Limb (tissue), 2 donors: ENCODE measurements at regions not wholly inside any gene's neighbourhood (a gene's known extent, or its start where the extent isn't known, plus 50 kb on each side); places are given as distances from the start of the nearest gene placed in this dataset.
"Not testable (repeated sequence)": the region's sequence is repeated elsewhere in the genome, so short reads cannot be mapped to it uniquely, and the experiment has no call there.

Source experiments
- DNase-seq, 2 donors: peaks; one replicate each; pipeline ENCODE4 v3.0.0-alpha.2; 2016; ENCODE audit errors: extremely low spot score in 2 of 2

DNA sequence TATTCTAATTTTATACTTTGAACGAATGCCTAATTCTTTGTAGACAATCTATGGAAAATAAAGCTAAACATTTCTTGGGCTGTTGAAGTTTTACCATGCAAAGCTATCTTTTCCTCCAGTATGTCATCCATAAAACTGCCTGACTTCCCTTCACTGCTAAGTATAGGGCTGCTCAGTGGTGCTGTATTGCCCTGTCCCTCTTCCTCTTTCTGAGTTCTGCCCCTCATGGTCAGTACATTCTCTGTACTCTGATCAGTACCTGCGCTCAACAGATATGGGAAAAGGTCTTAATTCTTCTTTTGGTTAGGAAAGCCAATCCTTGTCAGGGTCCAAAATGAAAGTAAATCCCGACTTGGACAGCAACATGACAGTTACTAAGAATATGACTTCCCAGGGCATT, 321.9 kb downstream of the RAD51AP2 start:
- no peak for DNase-seq

DNA sequence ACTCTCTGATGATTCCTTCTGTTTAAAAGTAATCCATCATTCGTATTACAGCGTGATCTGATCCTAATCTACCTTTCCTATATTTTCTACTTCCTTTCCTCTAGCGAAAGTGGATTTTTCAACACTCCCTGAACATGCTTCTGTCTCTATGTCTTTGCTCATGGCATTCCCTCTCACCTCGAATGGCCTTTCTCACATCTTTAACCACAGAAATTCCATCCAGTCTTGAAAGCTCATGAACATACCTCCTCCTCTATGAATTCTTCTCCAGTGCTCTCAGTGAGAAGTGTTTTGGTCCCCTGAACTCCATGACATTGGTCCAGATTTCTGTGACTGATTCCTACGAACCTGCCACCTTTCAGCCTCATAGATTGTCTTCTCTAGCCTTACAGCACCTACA, 323.2 kb downstream of the RAD51AP2 start:
- no peak for DNase-seq

DNA sequence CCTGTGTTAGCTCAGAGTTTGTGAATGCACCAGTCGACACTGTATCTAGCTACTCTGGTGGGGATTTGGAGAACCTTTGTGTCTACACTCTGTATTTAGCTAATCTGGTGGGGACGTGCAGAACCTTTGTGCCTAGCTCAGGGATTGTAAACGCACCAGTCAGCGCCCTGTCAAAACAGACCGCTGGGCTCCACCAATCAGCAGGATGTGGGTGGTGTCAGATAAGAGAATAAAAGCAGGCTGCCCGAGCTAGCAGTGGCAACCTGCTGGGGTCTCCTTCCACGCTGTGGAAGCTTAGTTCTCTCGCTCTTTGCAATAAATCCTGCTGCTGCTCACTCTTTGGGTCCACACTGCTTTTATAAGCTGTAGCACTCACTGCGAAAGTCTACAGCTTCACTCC, 324.2 kb downstream of the RAD51AP2 start:
- DNase-seq: no peak

DNA sequence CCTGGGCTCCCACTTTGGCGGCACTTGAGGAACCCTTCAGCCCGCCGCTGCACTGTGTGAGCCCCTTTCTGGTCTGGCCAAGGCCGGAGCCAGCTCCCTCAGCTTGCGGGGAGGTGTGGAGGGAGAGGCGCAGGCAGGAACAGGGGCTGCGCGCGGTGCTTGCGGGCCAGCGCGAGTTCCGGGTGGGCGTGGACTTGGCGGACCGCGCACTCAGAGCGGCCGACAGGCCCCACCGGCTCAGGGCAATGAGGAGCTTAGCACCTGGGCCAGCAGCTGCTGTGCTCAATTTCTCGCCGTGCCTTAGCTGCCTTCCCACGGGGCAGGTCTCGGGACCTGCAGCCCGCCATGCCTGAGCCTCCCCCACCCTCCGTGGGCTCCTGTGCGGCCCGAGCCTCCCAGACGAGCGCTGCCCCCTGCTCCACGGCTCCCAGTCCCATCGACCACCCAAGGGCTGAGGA, 324.8 kb downstream of the RAD51AP2 start:
- not testable (repeated sequence) for DNase-seq

DNA sequence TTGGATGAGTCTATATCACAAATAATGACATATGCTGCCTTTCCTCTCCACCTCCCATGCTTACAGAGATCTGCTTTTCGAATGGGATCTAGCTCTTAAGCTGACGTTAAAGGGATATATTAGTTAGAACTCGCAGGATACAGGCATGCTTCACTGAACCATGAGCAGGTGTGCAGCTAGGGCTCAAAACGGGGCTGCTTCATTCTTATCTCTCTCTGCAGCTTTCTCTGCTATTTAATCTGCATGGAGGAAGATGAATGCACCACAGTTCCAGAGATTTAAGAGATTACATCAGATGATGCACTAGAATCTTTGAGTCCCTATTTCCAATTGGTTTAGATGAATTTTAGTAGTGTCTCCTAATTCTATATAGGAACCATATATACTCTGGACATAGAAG, 327.0 kb downstream of the RAD51AP2 start:
- no peak for DNase-seq

DNA sequence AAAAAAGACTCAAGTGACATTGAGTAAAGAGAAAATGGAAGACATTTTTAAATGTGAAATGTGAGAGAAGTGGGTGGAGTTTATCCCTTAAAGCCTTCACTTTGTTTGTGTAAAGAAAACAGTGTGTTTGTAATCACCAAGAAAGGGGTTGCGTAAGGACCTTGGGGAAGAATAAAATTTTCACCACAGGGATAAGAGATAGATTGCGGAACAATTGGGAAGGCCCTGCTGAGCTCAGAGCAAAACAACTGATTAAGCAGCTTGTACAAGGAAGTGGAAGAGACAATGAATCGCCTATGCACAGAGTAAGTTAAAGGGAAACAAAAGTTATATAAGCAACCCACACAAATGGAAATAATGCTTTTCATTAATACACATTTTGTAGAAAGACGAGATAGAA, 327.7 kb downstream of the RAD51AP2 start:
- DNase-seq: no peak

DNA sequence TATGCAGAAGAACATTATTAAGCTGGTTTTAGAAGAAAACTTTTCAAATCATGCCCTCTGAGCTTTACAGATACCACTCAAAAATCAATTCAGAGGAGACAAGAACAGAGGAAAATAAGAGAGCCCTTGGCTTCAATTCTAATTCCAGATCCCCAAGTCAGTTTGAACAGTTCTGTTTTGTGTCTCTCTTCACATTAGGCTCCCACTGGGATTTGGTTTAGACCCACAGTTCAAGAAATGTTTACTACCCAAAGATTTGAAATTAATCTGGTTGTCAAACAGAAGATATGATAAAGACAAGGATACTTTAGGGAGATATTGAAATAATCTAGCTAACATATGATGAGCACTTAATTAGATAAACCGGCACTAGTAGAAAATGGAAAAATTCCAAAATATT, 329.5 kb downstream of the RAD51AP2 start:
- DNase-seq: no peak

DNA sequence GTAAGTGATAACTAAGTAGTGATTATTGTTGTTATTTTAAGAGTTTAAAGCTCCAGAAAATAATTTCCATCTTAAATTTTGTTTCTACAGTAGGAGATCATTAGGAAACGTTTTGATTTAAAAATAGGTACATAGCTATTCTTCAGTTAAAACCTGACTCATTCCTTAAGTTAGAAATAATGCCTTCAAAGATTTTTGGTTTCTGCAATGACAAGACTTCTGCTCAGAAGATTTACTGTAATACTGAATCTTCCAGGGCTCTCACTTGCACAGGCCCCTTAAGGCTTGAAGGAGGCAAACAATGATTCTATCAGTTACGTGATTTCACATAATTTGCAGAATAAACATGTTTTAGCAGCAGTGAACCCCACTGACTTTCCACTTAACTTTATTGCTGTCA, 333.7 kb downstream of the RAD51AP2 start:
- DNase-seq: no peak

DNA sequence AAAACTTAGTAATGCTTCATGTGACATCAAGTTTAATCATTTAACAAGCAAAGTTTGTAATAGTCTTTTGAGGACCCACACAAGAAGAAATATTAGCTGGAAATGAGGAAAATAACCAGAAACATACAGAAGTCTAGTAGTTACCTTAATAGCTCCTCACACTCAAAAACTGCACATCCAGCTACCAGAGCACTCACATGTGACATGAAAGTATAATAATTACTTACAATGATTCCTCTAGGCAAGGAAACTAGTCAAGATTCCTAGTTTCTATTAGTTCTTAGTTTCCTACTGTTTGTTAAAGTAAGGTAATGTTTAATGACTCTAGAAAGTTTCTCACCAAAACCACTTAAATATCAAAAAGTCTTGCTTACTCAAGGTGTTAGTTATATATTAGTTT, 335.8 kb downstream of the RAD51AP2 start:
- no peak for DNase-seq

DNA sequence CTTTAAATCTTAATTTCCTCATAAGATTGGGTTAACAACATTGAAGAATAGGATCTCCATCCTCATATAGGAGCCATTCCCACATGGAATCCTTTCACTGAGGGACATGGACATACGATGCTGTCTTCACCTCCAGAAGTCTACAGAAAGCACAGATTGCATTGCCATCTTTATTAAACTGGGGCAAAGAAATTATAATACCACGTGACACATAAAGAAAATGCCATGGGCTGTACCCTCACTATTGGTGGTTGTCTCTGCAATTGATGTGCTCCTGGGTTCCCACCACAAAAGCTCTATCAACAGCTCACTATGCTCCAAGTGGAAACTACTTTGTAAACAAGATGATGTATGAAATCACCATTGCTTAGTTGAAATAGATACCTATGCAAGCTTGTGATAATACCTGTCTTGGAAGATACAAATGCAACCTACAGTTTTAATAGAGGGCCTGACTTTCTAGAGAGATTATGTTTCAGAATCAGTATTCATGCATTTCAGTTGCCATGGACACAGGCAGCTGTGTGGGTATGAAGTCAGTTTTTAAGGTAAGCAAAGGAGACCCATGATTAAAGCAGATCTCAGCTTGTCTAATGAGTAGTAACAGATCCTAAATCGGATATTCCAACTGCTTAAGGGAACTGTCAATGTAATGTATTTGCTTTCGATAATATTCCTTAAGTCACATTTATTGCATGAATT, 337.0 kb downstream of the RAD51AP2 start:
- DNase-seq: no peak

DNA sequence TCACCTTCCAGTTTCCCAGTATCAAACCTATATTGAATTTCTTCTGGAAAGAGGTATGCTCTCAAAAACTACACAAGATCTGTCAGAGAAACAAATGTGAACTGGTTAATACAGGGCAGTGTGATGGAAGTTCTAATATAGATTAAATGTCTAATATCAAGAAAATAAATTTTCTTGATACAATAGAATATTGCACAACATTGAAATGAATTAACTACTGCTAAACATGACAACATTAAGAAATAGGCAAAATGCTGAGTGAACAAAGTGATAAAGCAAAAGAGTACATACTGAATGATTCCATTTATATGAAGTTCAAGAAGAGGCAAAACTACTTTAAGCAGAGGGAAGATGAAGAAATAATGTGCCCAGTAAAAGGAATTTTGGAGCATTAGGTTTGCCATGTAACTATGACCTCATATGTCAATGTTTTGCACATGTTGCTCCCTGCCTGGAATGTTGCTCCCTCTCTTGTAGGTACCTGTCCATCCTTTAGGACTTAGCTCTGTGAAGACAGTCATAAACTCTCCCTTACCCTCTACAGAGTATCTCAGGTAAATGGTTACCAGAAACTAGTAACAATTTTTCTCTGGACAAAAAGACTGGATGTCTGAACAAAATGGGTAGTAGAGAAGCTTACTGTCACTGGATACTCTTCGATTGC, 339.0 kb downstream of the RAD51AP2 start:
- DNase-seq: no peak

DNA sequence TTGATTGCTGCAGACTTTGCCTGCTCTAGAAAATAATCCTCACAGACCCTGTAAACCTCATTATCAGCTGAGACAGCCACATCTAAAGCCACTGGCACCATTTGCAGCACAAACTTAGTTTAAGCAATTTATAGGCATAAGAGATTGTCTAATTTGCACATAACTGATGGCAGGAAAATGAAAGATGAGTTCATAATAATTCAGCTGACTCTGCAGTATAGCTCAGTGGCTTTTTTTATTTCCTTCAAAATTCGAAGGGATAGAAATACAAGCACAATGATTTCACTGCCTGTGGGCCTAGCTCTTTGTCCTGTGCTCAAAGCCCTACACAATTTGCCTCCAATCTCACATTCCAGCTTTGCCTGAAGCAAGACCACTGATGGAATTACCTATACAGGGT, 341.2 kb downstream of the RAD51AP2 start:
- DNase-seq: no peak

DNA sequence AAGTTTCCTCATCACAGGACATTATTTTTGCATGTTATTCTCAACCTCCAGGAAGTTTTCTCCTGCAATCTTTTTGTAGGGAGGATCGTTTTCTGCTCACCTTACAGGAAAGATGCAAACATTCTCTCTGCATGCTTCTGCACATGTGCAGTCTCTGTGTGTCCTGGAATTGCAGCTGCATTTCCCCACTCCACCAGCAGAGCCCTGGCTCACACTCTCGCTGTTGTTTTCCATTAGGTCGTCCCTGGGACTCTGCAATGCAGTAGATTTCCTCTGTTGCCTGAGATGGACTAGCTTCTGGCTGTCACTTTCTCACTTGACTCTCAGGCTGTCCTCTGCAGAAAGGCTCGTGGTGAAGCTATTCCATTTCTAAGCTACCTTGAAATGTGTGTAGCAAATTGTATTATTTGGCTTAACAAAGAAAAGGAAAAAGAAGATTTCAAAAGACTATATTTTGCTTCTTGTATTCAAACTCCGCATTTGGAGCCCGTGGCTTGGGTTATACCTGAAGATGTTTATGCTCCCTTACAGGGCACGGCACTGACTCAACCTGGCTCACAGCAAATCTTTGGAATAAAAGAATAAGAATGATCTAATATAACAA, 346.7 kb downstream of the RAD51AP2 start:
- DNase-seq: peak; percentile 30 to 65

DNA sequence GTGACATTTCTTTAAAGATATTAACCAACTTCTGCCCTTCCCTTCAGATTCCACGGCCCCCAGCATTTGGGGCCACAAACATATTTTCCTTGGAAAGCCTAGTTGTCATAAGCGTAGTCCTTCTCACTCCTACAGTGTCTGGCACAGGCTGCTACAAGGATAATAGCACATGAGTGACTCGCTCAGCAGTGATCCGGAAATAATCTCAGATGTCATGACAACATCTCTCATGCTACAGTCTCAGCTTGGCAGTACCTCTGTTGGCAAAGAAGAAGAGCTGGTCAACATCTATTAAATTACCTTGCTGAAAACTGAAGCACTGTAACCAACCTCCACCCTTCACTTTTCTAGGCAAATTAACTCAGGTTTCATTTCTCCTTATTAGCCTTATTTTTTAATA, 351.7 kb downstream of the RAD51AP2 start:
- no peak for DNase-seq

DNA sequence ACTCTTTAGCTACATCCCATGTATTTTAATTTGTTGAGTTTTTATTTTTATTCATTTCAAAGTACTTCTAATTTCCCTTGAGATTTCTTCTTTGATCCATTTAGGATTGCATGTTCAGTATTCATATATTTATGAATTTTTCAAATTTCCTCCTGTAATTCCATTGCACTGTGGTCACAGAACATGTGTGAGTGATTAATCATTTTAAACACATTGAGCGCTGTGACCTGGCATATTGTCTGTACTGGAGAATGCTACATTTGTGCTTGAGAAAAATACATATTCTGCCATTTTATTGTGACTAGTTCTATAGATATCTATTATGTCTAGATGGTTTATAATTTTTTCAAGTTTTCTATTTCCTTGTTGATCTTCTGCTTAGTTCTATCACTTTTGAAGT, 353.7 kb downstream of the RAD51AP2 start:
- DNase-seq: no peak

DNA sequence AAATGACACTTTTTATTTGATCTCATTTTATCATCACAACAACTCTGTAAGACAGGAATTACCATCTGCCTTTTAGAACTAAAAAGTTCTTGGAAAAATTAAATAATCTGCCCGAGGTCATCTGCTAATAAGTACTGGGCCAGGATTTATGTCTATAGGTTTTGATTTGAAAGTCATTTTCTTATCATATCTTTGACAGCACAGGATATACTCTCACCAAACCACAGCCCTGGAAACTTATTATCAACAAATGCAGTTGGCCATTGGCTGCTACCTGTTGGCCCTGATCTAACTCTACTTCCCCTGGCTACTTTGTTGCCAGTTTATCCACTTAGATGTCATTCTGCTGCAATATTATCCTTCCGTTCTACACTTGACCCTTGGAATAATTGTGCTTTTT, 354.6 kb downstream of the RAD51AP2 start:
- DNase-seq: no peak

DNA sequence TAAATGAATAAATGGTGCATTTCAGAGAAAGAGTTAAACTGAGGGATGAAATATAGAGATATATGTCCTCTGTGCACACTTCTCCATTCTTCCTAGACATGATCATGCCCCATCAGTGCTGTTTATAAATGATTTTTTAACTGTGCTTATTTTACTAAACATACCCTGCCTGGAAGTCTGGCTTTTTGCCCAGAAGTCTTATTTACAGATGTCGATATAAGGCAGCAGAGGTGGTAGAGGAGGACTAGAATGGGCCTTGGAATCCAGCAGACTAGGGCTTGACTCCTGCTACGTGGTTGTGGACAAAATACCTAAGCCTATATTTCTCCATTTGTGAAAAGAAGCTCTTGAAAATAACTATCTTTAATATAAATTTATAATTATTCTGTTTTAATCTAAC, 355.5 kb downstream of the RAD51AP2 start:
- DNase-seq: no peak

DNA sequence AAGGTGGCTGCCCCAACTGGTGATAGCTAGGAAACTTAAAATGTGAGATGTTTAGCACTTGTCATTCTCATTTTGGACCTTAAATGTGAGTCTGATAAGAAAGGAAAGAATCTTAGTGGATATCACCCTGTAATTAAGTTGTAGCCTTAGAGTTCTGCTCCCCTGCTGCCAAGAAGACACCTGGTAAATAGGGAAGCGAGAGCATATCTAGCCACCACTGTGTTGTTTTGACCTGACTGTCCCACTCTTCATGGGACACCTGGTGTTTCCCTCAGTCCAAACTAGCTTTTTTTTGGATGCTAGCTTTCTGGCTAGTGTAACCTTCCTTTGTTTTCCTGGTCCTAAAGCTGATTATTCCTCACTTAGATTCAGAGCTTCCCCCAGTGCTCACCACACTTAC, 357.6 kb downstream of the RAD51AP2 start:
- DNase-seq: no peak

DNA sequence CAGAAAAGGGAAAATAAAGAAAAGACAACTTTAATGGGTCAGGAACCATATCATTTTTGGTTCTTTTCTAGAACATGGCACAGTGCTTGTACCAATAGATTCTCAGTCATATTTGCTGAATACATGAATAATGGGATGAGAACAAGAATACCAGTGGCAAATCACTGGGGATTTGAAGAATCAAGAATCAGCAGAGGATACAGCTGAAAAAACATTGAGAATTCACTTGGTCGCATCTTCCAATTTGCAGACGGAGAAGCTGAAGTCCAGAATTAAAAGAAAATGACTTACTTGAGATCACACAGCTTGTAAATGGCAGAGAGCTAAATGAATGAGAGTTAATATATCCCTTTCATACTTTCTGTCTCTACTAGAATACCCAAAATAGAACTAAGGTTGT, 362.2 kb downstream of the RAD51AP2 start:
- DNase-seq: no peak

DNA sequence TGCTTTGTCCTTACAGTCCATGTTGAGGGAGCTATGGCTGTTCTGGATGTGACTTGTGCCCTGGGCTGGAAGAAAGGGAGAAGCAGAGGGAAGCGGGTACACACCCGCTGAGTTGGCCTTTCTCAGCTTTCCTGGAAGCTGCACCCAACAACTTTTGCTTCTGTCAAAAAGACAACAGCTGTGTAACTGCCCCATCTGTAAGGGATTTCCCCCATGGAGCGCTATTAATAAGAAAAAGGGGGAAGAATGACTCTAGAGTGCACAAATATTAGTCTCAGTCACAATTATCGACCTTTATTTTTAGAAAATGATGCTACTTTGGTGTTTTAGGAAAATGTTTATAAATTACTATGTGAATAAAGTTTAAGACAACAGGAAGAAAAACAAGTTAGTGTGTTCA, 368.3 kb downstream of the RAD51AP2 start:
- no peak for DNase-seq

DNA sequence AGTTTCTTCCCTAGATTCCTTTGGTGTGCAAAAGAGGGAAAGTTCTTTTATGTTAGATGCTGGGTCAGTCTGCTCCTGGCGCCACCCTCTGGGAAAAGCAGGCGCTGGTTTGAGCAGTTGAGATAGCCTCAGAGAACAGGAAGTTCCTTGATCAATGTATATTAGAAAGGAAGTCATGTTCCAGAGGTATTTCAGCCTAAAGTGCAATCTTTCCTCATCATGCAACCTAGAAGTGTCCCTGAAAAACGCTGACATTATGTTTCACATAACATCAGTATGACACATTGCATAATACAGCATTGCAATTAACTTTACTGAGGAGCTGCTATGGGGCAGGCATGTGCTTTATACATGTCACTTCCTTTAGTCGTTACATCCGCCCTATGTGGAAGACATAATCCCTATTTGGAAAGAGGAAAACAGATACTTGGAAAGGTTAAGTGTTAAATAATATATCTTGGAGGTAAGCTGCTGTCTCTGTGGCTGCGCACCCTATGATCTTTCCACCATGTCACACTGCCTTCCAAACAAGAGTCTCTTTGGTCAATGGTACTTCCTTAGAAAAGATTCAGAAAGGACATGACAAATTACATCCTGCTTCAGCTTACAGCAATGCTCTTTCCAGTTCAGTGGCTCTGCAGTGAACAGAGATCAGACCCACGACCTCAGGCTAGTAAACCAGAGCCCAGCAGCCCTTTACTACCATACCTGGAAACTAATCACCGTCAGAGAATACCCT, 369.7 kb downstream of the RAD51AP2 start:
- no peak for DNase-seq

DNA sequence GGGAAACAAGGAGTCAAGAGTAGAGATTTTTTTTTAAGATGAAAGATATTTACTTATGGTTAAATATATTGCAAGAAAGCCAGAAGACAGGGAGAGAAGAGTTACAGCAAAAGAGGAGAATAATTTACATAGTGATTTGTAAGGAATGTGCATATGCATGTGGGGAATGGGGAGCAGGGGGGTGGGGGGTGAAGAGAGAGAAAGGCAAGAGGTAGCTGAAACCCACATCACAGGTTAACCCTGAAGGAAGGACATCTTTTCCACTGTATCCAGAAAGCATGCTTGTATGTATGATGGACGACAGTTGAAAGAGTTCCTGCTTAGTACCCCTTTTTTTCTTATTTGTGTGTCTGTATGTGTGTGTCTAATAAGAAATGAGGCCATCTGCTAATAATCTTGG, 371.9 kb downstream of the RAD51AP2 start:
- no peak for DNase-seq
